ENCODE measurements at regions not wholly inside any gene's neighbourhood (a gene's known extent, or its start where the extent isn't known, plus 50 kb on each side); places are given as distances from the start of the nearest gene placed in this dataset.
"Not testable (repeated sequence)": the region's sequence is repeated elsewhere in the genome, so short reads cannot be mapped to it uniquely, and the experiment has no call there.

DNA sequence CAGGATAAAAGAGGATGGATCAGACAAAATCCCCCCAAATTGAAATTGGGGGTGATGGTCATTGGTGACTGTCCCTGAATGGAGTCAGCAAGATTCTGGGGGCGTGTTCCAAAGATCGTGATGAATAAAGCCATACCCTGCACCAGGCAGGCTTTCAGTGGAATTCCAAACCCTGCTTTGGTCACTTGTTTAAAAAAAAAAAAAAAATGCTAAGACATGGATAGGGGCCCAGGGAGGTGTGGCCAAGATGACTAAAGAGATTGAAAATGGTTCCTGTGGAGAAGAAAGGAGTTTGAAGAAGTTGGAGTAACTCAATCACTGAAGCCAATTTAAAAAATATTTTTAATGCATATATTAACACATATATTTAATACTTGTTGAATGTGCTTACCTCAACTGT lies 161.4 kb upstream of the KCNG1 start:
- DNase-seq: no peak

DNA sequence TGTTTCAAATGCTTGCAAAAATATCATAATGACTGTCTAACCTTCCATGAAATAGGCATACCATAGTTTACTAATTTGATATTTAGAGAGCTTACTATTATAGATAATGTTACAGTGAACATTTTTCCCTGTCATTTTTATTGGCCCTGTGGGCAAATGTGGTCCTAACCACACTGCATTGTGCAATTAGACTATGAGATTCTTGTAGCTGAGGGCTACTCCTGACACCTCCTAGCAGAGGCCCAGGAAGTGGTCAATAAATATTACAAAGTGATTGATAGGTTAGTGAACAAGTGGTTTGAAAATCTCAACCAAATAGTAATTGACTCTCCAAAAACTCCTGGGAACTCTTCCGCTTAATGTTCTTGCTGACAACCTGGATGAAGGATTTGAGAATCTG lies 160.5 kb upstream of the KCNG1 start:
- DNase-seq: no peak

GRCh38 chr20:51182571-51182970 lies 159.7 kb upstream of the KCNG1 start:
- DNase-seq: no peak

GRCh38 chr20:51178153-51178552 lies 155.2 kb upstream of the KCNG1 start:
- no peak for DNase-seq

- DNase-seq: no peak
Observed at GRCh38 chr20:51176876-51177275, 154.0 kb upstream of the KCNG1 start.

- DNase-seq: no peak
Observed at GRCh38 chr20:51176446-51176845, 153.5 kb upstream of the KCNG1 start.

- DNase-seq: no peak
Observed at GRCh38 chr20:51175724-51176123, 152.8 kb upstream of the KCNG1 start.

DNA sequence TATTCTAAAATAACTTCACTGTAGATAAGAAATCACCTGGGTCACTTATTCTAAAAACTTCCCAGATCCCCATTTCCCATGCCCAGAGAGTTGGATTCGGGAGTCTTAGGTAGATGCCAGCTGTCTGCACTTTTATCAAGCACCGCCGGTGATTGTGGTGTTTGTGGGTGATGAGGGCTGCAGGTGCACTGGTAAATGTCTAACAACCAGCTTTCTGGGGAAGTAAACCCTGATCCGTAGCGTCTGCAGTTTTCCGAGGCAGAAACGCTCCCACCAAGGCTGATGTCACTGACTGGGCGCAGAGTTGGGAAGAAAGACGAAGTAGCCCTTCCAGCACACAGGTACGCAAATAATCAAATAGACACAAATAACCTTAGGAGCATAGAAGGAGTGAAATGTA lies 152.2 kb upstream of the KCNG1 start:
- no peak for DNase-seq

DNA sequence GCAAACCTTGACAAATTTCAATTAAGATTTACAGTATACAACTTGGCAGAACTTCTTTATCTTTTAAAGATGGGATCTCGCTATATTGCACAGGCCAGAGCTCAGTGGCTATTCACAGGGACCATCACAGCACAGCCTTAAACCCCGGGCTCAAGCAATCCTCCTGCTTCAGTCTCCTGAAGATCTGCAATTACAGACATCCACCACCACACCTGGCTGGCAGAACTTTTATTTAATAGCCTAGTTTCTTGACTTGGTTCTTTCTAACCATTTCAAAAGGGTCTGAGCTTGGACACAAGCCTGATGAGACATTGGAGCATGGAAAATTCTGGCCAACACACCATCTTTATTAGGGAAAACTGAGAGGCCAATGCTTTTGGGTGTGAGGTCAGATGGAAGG lies 151.6 kb upstream of the KCNG1 start:
- no peak for DNase-seq

- DNase-seq: no peak
Observed at GRCh38 chr20:51172558-51173428, 149.9 kb upstream of the KCNG1 start.

- no peak for DNase-seq
Observed at GRCh38 chr20:51171141-51171540, 148.2 kb upstream of the KCNG1 start.

- DNase-seq: no peak
Observed at GRCh38 chr20:51169813-51170212, 146.9 kb upstream of the KCNG1 start.

- DNase-seq: not testable (repeated sequence)
Observed at GRCh38 chr20:51167911-51168310, 145.0 kb upstream of the KCNG1 start.

- DNase-seq: no peak
Observed at GRCh38 chr20:51166489-51166888, 143.6 kb upstream of the KCNG1 start.

DNA sequence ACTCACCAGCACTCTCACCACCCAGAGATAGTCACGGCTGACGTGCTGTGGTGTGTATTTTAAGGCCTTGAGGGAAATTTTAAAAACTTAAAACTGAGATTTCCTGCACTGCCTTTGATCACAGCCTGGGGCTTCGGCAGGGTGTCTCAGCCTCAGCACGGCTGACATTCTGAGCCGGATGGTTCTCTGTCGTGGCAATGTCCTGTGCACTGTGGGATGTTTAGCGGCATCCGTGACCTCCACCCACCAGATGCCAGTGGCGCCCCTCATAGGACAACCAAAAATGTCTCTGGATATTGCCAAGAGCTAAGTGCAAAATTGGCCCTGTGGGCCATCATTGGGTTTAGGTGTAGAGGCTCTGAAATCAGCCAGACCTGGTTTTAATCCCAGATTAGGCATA lies 142.2 kb upstream of the KCNG1 start:
- no peak for DNase-seq

- no peak for DNase-seq
Observed at GRCh38 chr20:51164731-51165130, 141.8 kb upstream of the KCNG1 start.

DNA sequence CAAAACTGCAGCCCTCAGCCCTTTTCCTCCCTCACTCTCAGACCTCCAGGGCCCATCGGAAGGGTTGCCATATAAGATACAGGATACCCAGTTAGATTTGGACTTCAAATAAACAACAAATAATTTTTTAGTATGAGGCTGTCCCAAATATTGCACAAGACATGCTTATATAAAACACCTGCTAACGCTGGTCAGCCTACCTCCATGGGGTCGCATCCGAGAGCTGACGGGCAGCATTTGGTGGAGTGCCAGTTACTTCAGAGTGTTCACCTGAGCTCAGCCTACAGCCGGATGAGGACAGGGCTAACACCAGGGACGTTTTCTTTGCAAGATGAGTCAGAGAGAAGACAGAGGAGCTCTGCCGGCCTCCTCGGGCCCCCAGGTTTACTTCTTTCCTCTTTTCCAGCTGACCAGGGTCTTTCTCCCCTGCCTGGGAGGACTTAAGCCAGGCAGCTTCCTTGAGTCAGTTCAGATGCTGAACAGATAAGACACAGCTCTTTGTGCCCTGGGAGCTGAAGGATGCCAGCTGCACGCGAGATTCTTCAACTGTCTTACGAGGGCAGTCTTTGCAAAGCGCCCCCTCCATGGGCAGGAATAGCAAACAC lies 141.2 kb upstream of the KCNG1 start:
- DNase-seq: no peak

DNA sequence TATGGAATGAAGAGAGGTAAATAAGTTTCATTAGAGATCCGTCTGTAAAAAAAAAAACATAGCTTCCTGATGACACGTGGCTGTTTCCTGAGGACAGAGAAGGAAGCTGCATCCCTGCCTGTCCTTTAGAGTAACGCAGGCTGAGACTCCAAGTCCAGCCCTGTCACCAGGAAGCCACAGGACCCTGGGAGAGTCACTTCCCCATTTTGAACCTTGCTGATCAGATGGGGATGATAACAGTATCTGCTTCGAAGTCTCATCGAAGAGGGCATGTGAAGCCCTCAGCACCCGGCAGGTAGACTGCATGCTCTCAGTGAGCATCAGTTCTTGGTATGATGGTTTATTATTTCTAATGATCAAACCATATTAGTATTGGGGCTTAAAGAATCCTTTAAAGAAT lies 139.1 kb upstream of the KCNG1 start:
- DNase-seq: no peak

- no peak for DNase-seq
Observed at GRCh38 chr20:51160821-51161220, 137.9 kb upstream of the KCNG1 start.

DNA sequence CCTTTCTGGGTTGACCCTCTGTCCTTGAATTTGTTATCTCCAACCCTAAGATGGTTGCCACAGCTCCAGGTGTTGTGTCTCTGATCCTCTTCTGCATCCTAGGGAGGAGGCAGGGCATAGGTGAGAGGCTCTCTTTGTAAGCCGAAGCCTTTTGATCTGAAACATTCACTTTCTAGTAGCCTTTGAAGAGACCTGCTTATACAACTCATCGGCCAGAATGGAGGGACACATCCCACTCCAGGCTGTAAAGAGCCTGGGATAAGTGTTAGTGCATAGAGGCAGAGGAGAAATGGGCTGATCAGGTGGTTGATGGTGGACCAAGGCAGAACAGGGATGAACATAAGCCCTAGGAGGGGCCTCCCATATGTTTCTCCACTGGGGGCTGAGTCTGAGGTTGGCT lies 137.1 kb upstream of the KCNG1 start:
- no peak for DNase-seq

- no peak for DNase-seq
Observed at GRCh38 chr20:51159303-51159702, 136.4 kb upstream of the KCNG1 start.

DNA sequence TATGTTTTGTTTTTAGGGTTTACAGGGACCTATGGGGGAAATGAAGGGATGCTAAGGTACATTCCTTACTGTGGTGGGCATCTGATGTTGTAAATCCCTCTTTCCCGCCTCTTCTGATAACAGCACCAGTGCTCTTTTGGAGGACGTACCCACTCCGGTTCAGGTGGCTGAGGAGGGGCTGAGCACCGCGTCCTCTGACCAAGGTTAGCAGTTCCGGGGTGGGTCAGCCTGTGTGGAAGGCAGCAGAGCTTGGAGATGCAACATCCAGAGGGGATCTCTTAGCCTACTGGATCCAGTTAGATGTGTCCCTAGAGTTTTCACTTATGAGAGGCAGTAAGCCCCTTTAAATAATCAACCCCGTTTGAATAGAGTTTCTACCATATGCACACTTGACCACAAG lies 135.3 kb upstream of the KCNG1 start:
- no peak for DNase-seq

DNA sequence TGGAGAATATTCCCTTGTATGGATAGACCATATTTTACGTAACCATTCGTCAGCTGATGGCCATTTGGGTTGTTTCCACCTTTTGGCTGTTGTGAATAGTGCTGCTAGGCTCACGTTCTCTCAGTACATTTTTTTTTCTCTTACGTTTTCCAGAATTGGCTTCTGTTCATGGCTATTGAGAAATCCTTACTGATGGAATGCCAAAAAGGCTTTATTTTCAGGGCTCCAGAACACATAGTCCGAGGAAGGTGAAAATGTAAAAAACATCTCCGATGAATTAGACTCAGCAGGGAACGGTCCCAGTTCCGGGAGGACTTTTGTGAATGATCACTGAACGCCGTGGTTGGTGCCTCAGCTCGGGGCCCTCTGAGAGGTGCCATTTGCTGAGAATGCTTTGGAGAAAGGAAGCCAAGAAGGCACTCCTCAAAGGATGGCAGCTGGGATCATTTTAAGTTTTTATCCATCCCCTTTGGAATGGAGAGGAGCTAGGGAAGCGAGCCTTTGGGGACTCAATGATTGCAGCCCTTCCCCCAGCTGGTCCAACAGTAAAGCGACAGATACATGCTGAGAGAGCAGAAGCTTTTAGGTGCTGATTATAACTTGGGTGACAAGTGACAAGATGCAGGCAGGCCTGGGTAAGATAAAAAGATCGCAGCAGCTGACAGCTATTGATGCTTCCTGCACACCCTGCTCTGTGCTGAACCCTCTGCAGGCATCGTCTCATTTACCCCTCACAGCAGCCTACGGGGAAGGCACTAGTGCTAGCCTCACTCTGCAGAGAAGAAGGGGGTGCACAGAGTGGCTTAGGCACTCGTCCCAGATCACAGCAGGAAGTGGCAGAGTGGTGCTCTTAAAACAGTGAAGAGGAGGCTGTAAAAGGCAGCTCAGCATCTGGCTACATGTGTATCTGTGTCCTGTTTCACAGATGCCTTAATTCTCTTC lies 133.4 kb upstream of the KCNG1 start:
- no peak for DNase-seq

Data from NCI-H2029 treated with DMSO at 0.1 percent for 48 hours (cell line).